HG02642 (cell line): ENCODE measurements at regions not wholly inside any gene's neighbourhood (a gene's known extent, or its start where the extent isn't known, plus 50 kb on each side); places are given as distances from the start of the nearest gene placed in this dataset.
"Not testable (repeated sequence)": the region's sequence is repeated elsewhere in the genome, so short reads cannot be mapped to it uniquely, and the experiment has no call there.

Source experiments
- ATAC-seq: cut with Tn5 transposase; IDR thresholded peaks from one replicate; pipeline ENCODE4 v1.9.1; 2021; ENCODE audit warnings: mild to moderate bottlenecking; ENCODE audit not compliant: unreplicated experiment, poor library complexity

DNA sequence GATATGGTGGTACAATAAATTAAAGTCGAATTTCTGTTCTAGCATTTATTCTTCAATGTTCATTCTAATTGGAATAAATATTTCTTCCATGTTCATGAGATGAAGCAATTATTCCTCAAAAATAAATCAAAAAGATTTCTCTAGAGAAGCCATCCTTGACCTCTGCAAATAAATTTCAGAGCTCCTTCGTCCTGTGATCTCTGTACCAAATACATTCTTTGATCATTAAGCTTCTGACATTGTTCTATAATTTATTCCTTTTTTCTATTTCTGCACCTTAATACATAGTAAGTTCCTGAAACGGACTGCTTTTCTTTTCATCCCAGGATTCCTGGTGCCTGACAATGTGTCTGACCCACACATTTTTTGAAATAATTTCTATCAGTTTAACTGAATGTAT is 1039.3 kb upstream of the TYRP1 start:
- no peak for ATAC-seq

- ATAC-seq, result no peak
These were observed 1029.3 kb upstream of the TYRP1 start for GRCh38 chr9:11663913-11664312.

GRCh38 chr9:11676821-11677220 is 1016.4 kb upstream of the TYRP1 start:
- no peak for ATAC-seq

DNA sequence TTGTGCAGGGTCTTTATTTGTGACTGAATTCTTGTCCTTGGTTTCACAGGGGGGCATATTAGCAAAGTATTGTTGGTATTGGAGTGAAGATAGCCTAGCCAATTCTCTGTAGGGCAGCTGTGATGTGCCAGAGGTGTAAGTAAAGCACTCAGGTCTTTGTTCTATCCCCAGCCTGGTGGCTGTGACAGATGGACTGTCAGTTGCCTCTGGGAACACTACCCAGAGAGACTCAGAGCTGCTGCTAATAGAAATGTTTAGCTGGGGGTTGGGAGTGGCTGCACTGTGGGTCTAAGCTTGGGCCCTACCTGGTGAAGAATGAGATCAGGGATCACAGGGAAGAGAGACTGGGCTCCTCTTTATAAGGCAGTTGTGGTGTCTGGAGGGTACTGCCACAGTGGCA is 1006.5 kb upstream of the TYRP1 start:
- no peak for ATAC-seq

GRCh38 chr9:11697126-11697525 is 996.1 kb upstream of the TYRP1 start:
- no peak for ATAC-seq

DNA sequence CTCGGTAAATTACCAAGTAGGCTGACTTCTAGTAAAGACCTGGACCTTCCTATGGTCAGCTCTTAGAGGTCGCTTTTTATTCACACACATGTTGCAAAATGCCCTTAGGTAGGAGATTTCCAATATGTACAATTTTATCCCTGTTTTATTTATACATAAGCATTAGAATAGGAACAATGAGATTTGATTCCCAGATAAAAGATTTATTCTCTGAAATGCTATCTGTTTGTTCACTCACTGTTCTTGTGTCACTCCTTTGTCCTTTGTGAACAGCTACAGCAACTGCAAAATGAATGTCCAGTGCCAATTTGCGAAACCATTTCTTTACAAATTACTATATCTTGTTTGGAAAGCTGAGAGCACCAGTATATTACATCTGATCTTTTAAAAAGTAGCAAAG is 991.5 kb upstream of the TYRP1 start:
- no peak for ATAC-seq

DNA sequence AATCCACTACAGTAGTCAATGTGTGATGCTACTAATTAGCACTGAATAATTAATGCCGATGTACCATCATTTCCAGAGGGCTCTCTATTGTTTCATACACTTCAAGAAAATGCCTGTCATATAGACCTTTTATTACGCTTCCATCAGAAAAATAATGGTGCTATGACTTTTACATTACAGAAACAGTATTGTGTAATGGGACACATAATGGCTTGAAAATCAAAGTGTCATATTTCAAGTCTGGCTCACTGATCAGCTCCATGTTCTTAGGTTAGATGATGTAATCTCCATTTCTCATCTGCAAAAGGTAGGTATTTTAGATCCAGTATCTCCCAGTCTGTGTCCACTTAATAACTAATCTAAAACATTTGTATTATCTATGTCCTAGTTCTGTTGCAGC is 990.6 kb upstream of the TYRP1 start:
- ATAC-seq, result no peak

- ATAC-seq, result not testable (repeated sequence)
These were observed 989.0 kb upstream of the TYRP1 start for GRCh38 chr9:11704198-11704597.

DNA sequence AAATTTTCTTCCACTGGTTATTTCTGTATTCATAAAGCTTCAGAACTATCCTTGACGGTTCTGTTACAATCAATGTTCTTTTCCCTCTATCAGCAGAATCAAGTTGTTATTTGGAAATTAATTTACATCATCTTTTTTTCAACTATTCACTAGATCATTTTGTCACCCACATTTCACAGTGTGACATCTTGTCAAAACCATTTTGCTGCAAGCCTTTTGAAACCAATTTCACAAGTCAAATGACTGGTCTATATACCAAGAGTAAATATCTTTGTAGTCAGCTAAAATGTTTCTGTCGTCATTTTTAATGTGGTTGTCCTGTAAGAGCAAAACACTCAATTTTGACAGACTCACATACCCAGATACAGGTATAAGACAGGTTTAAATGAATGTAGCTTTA is 984.3 kb upstream of the TYRP1 start:
- ATAC-seq, result no peak

DNA sequence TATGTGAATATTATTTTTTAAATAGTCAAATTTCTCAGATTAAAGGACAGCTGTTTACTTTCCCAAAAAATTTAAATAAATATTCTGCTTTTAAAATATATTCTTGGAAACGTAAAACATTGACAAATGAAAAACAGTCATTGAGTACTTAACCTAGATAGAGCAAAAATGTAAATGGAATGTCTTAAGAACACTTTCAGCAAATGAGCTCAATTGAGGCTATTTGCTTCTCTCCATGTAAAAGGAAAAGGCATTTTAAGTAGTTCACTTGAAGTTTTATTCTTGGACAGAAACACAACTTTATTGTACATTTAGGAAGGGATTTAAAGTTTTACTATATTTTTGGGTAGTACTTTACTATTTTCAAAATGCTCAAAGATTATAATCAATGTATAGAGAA is 983.6 kb upstream of the TYRP1 start:
- ATAC-seq, result no peak

- no peak for ATAC-seq
These were observed 980.1 kb upstream of the TYRP1 start for GRCh38 chr9:11713077-11713476.

DNA sequence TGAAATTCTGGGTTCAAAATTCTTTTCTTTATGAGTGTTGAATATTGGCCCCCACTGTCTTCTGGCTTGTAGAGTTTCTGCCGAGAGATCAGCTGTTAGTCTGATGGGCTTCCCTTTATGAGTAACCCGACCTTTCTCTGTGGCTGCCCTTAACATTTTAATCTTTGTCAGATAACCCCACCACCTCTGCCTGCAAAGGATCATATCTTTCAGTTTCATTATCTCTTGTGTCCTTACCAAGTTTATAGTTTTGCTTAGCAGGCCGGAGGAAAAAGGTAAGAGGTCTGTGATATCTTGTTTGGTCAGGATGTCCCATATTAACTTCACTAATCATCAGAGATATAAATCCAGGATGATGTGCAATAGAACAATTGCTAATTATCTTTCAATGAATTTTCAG is 970.2 kb upstream of the TYRP1 start:
- no peak for ATAC-seq

GRCh38 chr9:11726659-11727058 is 966.5 kb upstream of the TYRP1 start:
- ATAC-seq, result no peak

DNA sequence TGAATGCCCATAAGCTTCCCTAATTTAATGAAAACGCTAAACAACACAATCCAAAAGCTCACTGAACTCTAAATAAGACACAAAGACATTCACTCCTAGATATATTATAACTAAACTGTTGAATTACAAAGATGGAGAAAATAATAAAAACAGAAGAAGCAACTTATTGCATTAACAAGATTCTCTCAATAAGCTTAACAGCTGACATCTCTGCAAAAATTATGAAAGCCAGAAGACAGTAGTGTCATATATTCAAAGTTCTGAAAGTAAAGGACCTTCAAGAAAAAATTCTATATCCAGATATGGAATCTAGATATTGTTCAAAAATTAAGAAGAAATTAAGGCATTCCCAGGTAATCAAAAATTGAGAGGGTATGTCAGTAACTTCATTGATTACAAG is 957.8 kb upstream of the TYRP1 start:
- ATAC-seq, result no peak

GRCh38 chr9:11742471-11742870 is 950.7 kb upstream of the TYRP1 start:
- ATAC-seq, result no peak

DNA sequence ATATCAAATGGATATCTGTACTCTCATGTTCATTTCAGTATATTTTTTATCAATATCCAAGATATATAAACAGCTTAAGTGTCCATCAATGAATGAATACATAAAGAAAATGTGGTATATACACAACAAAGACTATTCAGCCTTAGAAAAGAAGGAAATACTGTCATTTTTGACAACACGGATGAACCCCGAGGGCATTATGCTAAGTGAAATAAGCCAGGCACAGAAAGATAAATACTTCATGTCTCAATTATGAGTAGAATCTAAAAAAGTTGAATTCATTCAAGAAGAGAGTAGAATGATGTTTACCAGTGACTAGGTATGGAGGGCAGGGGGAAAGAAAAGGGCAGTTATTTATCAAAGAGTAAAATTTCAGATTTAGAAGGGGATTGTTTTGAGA is 949.8 kb upstream of the TYRP1 start:
- no peak for ATAC-seq

DNA sequence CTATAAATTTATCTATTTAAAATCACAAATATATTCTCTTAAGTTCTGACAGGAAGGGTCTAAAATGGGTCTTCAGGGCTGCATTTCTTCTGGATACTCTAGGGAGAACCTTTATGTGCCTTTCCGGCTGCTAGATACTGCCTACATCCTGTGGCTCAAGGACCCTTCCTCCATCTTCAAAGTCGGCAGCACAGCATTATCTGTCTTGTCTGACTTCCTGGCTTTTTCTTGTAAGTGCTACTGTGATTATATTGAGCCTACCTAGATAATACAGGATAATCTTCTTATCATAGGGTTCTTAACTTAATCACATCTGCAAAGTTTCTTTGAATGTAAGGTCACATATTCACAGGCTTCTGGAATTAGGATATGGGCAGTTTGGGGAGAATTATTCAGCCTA is 943.8 kb upstream of the TYRP1 start:
- no peak for ATAC-seq

- ATAC-seq, result no peak
These were observed 937.2 kb upstream of the TYRP1 start for GRCh38 chr9:11755951-11756350.

DNA sequence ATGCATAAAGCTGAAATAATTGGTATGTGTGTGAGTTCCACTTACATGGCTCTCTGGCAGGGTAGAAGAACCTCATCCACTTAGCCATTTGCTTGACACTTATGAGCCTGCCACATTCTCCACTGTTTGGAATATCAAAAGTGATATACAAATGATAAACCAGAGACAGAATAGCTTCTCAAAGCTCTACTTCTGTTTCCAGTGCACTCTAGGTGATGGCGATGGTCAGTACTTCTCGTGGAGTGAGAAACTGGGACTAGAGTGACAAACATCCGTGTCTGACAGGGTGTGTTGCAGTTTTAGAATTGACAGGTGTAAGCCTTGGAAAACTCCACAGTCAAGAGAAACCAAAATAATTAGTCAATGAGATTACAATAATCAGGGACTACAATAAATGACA is 935.8 kb upstream of the TYRP1 start:
- ATAC-seq, result no peak

- no peak for ATAC-seq
These were observed 935.2 kb upstream of the TYRP1 start for GRCh38 chr9:11758016-11758415.

GRCh38 chr9:11779971-11780370 is 913.2 kb upstream of the TYRP1 start:
- ATAC-seq, result no peak

DNA sequence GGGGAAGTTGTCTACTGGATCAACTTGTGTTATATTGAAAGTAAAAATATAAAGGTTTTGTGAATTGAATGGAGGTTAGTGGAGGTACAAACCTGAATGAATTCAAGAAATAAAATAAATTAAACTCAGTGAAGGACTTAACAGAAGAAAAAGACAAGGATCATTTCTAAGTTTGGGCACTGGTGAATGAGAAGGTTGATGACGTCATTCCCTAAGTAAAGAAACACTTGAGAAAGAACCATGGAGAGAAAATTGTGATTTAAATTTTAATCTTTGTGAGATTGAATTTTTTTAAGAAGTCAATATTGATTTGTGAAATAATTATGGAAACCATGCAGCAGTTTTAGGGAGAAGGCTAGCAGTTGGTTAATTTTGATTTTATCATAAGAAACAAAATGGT is 900.3 kb upstream of the TYRP1 start:
- no peak for ATAC-seq

GRCh38 chr9:11794984-11795383 is 898.2 kb upstream of the TYRP1 start:
- no peak for ATAC-seq
